ENCODE measurements at regions not wholly inside any gene's neighbourhood (a gene's known extent, or its start where the extent isn't known, plus 50 kb on each side); places are given as distances from the start of the nearest gene placed in this dataset.

DNA sequence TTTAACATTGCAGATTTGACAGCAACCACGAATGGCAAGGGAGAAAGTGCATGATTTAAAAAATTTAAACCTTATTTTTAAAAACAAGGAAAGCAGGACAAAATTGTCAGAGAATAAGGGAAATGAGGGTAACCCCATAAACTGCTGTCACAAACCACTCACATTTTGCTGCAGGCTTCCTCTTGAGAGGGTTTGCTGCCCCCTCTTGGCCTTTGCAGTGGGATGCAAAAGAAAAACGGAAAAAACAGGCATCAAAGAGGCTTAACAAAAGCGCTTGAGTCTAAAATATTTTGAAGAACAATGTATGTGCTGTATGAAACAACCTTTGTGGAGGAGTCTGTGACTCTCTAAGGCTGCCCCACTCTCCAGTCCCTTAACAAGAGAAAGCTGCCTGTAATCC is 91.6 kb downstream of the TMX3 start:
- DNase-seq (ENCODE audit: low read depth in 2 of 2): peak; percentile 65 to 70

DNA sequence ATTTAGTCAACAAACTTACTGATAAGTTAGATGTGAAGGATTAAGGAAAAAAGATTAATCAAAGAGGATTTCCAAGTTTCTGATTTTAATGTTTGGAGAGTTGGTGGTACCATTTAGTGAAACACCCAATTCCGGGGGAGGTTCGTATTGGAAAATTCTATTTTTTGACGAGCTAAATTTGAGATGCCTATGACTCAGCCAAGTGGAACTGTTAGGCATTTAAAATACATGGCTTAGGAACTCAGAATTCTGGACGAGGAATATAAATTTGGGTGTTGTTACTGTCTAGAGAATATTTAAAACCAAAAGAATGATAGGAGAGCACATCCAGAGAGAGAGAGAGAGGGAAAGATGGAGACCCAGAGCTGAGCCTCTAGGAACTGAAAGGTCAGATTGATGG is 103.6 kb downstream of the TMX3 start:
- no peak for DNase-seq (ENCODE audit: low read depth in 2 of 2)

DNA sequence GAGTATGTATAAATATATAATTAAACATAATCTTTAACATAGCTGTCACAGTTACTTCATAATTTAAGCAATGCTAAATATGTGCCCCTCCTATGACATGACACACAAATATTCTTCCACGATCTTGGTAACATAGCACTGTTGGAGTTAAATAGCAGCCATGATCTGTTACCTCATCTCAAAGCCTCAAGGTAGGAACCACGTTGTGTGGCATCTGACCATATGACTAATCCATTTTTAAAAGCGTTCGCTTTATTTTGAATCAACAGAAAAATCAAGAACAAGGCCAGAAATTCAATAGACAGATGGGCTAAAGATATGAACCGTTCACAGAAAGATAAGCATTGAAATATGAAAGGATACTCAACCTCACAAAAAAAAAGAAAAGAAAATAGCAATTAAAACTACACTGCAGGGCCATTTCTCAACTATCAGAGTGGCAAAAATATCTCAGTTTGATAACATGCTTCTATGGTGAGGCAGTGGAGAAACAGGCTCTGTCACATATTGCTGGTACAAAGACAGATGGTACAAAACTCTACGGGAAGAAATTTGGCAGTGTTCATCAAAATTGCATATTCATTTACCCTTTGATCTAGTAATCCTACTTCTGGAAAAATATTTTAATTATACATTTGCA is 105.9 kb downstream of the TMX3 start:
- no peak for DNase-seq (ENCODE audit: low read depth in 2 of 2)

DNA sequence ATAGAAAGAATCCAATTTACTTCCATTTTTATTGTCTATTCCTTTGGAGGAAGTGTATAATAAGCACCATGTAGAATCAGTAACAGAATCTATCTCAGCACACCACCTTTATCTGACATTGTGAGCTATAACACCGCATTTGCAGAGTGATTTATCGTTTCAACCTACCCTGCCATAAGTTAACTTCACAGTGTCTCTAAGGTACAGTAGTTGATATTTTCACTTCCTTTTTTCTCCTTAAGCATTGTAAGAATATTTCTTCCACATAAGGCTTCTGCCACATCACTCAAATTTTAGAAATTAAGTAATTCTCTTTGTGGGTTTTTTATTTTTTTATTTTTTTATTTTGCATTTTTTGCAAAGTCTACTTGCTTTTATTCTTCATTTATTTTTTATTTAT is 107.1 kb downstream of the TMX3 start:
- DNase-seq (ENCODE audit: low read depth in 2 of 2): no peak

DNA sequence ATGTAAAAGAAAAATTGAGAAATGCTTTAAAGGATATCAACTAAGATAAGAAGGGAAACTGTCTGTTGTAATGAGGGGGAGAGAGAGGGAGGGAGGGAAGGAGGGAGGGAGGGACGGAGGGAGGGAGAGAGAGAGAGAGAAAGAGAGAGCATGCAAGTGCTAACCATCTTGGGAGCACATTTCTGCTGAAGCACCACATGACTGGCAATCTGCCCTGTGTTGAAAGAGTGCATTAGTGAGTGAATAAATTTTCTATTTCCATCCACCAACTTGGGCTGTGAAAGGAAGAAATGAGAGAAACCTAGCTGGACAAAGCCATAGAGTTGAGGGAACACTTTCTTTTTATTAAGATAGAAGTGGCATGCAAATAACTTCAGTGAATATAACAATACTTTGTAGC is 110.7 kb downstream of the TMX3 start:
- peak; percentile 47 to 51 for DNase-seq (ENCODE audit: low read depth in 2 of 2)

DNA sequence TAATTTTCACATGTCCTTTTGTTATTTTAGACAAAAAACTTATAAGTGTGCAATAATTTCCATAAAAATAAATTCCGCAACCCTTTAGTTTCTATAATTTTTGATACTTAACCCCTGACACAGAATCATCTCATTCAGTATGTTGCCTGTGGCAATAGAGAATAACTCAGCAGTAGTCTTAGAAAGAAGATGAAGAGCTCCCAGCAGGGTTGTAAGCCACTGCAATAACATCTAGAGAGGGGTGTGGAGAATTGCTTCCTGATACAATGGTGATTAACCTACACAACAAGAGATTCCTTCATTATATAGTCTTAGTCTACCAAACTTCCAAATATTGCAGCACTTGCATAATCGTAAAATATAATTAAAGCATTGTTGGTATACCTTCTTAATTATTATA is 118.9 kb downstream of the TMX3 start:
- no peak for DNase-seq (ENCODE audit: low read depth in 2 of 2)

DNA sequence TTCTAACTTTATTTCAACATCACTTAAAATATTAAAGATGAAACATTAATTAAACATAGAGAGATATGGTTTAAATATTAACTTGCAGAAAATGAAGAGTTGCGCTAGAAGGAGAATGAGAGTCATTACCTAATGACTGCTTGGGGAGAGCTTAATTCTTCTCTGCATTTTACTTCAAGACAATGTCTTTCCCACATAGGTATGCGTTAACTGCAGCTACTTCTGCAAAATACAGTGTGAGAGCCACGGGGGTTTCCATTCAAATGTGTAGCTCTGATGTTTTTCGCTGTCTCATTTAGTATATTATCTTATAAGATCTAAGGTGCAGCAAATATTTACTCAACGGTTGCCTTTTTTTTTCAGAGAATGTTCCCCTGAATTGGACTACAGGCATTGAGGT is 126.7 kb downstream of the TMX3 start:
- DNase-seq (ENCODE audit: low read depth in 2 of 2): no peak

DNA sequence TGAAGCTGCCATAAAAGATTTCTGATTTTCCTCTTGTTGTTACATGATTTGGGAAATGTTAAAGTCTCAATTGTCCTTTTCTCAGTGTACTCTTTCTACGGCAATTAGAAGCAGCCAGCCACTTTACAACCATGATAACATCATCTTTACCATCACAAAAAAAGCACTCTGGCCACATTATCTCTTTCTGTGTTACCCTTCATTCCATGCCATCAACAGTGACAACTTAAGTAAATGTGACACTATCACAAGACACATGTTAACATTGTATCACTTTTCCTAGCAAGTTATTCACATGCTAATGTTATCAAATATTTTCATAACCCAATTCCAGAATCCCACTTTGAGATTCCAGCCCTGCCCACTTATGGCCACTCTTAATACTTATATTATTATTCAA is 131.2 kb downstream of the TMX3 start:
- no peak for DNase-seq (ENCODE audit: low read depth in 2 of 2)

DNA sequence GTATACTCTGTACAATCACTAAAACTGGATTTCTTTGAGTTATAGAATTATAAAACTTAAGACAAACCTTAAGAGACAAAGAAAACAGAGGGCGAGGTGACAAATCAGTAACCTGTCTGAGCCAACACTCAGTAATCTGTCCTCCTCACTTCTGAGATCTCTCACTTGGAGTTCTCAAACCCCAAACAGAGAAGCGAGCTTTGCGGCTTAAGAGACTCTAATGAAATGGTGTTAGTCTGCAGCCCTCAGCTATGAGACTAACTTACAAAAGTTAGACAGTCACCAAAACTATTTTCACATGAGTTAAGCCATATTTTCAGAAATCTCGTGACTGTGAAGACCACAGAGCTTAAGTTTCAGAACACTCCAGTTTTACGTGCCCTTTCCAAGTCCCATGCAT is 140.6 kb downstream of the TMX3 start:
- no peak for DNase-seq (ENCODE audit: low read depth in 2 of 2)

DNA sequence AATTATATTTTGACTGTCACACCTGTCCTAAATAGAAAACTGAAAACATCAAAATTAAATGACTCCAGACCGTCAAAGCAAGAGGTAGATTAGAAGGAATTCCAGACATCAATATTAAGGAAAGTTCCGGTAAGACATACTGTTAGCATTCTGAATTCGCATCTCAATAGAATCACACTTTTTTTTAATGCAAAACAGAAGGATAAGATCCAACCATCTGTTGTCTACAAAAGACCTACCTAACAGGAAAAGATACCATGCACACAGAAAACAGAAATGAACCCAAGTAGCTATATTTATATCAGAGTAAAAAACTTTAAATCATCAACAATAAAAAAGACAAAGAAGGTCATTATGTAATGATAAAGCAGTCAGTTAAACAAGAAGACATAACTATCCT is 145.0 kb downstream of the TMX3 start:
- DNase-seq (ENCODE audit: low read depth in 2 of 2): no peak

DNA sequence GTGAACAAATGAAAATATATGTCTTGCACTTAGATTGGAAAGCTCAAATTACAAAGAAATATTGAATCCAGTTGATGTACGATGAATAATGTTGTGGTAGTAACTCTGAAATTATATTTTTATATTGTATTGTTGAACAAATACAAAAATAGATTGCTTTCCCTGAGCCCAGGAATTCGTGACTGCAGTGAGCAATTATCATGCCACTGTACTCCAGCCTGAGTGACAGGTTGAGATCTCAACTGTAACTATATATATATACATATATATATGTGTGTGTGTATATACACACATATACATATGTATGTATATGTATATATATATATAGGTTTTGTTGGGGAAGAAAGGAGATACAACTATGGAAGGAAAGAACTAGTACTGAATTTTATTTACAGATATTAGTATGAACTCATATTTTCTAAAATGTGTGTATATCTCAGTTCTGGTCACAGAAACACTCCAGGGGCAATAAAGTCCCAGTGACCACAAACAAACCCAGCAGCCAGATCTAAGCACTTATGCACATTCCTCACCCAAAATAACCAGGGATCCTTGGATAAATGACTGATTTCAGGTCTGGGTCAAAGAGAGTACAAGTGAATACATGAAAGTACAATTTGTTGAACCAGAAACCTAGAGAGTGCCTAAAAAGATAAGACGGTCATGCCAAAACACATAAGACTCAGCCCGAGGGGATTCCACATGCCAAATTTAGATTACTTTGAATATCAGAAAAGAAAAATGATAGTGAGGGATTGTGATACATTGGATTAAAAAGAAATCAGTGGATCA is 146.3 kb downstream of the TMX3 start:
- DNase-seq (ENCODE audit: low read depth in 2 of 2): no peak

DNA sequence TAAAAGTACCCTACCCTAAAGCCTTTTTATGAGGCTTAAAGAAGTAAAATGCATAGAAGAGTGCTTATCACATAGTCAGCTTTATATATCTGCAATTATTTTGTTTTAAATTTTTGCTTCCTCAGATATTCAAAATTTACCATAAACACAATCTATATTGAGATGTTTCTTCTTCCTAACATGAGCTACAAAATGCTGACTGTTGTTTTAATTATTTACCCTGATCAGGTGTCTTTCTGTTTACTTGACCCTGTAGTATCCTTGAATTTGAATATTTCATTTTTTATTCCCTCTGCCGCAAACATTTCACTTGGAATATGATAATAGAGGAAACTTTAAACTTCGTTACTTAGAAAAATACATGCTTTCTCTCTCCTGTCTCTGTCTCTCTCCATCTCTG is 147.9 kb downstream of the TMX3 start:
- DNase-seq (ENCODE audit: low read depth in 2 of 2): no peak

DNA sequence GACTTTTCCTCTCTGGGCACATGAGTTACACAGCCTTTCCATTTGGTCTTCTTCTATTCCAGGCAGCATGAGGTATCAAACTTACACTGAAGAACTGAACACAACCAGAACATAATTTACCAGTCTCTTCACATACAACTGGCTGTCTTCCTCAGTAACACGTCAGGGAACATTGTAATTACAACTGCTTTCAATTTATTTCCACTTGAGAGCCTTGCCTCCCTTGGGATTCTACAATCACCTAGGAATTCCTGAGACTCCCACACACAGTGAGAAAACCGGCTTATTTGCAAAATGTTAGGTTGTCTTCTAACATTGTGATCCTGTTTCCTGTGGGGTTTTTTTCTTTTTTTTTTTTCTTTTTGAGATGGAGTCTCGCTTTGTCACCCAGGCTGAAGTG is 149.9 kb downstream of the TMX3 start:
- peak; percentile 54 to 60 for DNase-seq (ENCODE audit: low read depth in 2 of 2)

DNA sequence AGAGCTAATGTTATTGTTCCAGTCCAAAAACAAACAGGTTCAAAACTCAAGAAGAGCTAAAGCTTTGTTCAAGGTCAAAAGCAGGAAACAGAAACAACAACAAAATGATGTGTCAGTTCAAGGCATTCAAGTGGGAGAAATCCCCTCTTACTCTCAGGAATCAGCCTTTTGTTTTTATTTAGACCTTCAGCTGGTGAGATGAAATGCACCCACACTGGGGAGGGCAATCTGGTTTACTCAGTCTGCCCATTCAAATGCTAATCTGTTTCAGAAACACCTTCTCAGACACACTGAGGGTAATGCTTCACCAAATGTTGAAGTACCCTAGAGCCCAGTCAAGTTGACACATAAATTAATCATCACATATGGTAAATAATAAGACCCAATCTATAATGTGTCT is 150.6 kb downstream of the TMX3 start:
- DNase-seq (ENCODE audit: low read depth in 2 of 2): no peak

DNA sequence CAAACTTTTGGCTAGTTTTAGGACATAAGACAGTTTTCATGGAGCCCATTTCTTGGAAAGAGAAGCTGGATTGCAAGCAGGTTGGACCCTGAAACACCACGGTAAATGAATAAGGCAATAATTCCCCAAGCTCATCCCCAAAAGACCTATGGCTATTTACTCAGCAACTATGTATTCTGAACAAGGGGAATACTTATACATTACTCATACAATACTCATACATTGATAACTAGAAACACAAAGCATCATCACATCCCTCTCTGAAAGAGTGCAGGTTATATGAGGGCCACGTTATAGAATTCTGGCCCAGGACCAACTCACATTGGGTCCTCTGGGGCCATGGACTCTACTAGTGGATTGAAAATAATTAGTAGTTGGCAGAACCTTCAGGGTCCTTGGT is 154.8 kb downstream of the TMX3 start:
- no peak for DNase-seq (ENCODE audit: low read depth in 2 of 2)

DNA sequence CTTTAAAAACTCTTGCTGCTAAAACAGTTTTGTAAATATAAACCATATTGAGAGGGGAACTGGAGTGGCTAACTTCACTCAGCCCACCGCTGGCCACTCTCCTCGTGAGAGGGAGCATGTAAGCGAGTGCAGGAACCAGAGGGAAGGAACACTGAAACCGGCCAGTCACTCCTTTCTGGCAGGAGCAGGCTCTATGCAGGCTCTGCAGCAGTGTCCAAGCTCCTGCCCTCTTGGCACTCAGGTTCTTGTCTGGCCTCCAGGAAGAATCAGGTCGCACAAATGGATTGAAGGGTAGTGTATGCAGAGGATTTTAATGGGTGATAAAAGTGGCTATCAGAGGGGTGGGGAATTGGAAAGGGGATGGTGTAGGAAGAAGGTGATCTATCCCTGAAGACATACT is 157.7 kb downstream of the TMX3 start:
- DNase-seq (ENCODE audit: low read depth in 2 of 2): no peak

DNA sequence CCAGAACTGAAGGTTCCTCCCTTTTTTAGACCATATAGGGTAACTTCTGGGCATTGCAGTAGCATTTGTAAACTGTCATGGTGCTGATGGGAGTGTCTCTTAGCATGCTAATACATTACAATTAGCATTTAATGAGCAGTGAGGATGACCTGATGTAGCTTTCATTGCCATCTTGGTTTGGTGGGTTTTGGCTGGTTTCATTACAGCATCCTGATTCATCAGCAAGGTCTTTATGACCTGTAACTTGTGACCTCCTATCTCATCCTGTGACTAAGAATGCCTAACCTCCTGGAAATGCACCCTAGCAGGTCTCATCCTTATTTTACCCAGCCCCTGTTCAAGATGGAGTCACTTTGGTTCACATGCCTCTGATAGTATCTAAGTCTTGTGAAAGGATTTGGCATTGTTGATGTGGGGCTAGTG is 159.0 kb downstream of the TMX3 start:
- DNase-seq (ENCODE audit: low read depth in 2 of 2): no peak

DNA sequence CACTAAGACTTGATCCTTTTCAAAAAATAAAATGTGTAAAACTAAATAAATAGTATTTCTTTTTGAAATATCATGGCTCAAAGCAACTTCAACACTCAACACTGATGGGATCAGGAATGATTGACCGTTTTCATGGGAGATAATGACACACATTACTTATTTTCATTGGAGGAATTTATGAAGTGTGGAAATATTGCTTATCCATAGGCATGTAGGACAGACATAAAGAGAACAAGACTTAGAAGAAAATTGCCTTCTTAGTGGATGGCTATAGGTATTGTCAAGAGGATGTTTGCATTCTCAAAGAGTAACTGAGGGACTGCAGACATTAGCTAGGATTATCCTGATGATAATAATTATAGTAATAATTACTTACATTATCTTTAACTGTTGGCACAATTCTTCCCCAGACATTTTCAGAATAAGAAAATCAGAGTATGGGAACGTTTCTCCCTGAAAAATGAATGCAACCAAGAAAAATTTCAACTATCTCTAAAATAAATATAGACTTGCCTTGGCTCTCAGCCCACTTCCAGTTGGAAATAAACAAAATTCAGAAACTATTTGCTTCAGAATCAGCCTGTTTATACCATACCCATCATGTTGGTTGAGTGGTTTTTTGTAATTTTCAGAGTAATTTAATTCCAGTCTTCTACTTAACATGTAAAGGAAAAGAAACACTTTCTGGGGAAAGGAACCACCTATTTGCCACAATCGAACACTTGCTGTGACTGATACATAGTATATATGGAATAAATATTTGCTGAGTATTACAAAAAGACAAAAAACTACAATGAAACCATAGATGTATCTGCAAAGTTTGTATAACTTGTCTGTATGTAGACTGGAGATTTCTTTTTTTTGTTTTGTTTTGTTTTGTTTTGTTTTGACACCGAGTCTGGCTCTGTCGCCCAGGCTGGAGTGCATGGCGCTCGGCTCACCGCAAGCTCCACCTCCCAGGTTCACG is 165.7 kb downstream of the TMX3 start:
- peak; percentile 48 to 54 for DNase-seq (ENCODE audit: low read depth in 2 of 2)

DNA sequence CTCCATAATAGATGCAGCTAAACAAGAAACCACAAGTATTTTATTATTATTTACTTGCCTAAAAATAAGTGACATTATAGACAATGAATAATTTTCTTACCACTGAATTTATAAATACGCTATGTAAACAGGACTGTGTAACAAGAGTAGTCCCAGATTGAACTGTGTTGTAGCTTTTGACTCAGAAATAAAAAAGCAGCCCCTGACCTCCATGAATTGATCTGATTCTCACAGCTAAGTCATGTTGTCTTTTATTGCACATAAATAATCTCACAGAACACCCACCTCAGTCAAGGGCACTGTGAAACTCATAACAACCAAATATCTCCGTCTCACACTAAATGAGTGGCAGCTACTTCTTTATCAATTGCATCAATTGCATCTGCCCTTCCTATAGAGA is 171.6 kb downstream of the TMX3 start:
- DNase-seq (ENCODE audit: low read depth in 2 of 2): no peak

DNA sequence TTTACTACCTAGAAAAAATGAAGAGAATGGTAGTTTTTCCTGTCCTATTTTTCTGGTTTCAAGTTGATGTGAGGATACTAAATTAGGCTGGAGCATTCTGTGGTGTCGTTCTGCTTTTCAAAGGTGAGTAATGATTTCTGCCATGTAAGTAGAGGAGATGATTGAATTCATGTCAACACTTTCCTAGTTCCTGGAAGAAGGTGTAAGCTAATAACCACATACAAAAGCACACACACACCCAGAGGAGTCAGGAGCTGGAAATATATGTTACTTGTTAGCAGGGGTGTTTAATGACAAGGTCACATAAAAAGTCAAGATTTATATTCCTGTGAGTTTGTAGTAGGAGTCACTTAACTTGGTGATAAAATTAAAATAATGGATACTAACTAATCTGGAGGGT is 172.1 kb downstream of the TMX3 start:
- no peak for DNase-seq (ENCODE audit: low read depth in 2 of 2)

DNA sequence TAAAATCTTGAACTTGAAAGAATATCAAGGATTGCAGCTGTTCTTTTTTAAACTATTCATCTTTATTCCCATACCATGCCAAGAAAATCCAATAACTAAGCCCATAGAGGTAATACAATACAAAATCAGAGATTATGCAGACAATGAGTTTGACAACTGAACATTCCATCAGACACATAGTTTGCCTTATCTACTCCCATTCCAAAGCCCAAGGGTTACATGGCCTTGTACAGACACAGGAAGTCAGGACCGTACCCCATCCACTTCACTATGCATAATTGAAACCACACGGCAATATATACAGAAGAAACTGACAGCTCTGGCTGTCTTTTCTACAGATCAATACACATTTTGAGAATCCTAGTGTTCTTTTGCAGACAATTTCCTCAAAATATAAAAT is 181.3 kb downstream of the TMX3 start:
- DNase-seq (ENCODE audit: low read depth in 2 of 2): no peak

DNA sequence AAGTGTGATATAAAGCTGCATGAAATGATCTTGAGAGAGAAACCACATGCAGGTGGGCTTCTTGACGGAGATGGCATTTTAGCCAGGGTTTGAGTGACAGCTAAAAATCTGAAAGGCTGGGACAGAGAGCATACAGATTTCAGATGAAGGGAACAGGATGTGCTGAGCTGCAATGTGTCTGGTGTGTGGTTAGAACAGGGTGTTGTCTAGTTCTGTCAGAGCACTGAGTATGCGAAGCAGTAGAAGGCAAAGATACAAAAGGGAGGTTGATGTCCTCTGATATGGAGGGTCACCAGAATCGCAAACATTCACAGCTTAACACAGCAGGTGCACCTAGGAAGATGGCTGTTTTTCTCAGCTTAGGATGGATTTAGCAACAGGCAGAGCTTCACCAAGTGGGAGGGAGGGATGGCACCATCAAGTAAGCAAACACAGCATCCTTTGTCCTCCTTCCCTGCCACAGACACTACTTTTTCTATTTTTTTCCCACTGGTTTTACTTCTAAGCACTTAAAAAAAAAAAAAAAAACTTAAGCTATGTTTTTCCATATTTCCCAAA is 182.5 kb downstream of the TMX3 start:
- no peak for DNase-seq (ENCODE audit: low read depth in 2 of 2)
